SK-N-SH (cell line): ENCODE measurements at regions not wholly inside any gene's neighbourhood (a gene's known extent, or its start where the extent isn't known, plus 50 kb on each side); places are given as distances from the start of the nearest gene placed in this dataset.

Experiments
- CTCF ChIA-PET: fragments of 300-600, 350-600 bp; formaldehyde crosslinking; extraction: SDS; loops from one replicate; lab custom pipeline; 2021; lab: Yijun Ruan, JAX
- POLR2A ChIA-PET: fragments of 350-600 bp; sonication (Branson Sonifier 250); formaldehyde crosslinking; extraction: SDS; loops from one replicate; lab custom pipeline; 2020; ENCODE audit warnings: antibody characterized with exemption, inconsistent platforms; lab: Yijun Ruan, JAX
- DNase-seq: peaks from one replicate; pipeline ENCODE4 v3.0.0; 2012
- H2AFZ ChIP-seq: fragments of 200-600 bp; sonication (generic); 2 replicates; pipeline ENCODE4 v1.8.1; 2016; ENCODE audit warnings: antibody characterized with exemption, mild to moderate bottlenecking, low read depth
- H3F3A ChIP-seq: fragments of 200-600 bp; sonication (generic); replicated peaks from 2 replicates; pipeline ENCODE3; 2016; ENCODE audit warnings: antibody characterized with exemption, mild to moderate bottlenecking; ENCODE audit not compliant: insufficient read depth
- H3K27ac ChIP-seq, 2 experiments: fragments of 200-500 bp in 1 of 2; fragments of 200-600 bp in 1 of 2; sonication (Bioruptor generic) in 1 of 2; sonication (generic), shearing (Covaris generic) in 1 of 2; 2 replicates each; pipeline versions ENCODE4 v1.5.1 to v1.6.1; 2014 to 2016; ENCODE audit warnings: low read depth in 2 of 2, inconsistent platforms in 1 of 2, low read length in 1 of 2, mild to moderate bottlenecking in 1 of 2, mixed read lengths in 1 of 2
- H3K27me3 ChIP-seq: fragments of 200-600 bp; sonication (generic), shearing (Covaris generic); 2 replicates; pipeline ENCODE4 v1.6.1; 2016; ENCODE audit warnings: mixed run types; ENCODE audit not compliant: insufficient read depth
- H3K36me3 ChIP-seq, 2 experiments: fragments of 200-500 bp in 1 of 2; fragments of 200-600 bp in 1 of 2; sonication (Bioruptor generic) in 1 of 2; sonication (generic) in 1 of 2; replicated peaks in 1 of 2; 2 replicates each; pipeline versions ENCODE3 to v1.5.1; 2014 to 2016; ENCODE audit warnings: low read length in 1 of 2, mild to moderate bottlenecking in 1 of 2; ENCODE audit not compliant: insufficient read depth in 2 of 2, control insufficient read depth in 1 of 2
- H3K4me1 ChIP-seq, 2 experiments: fragments of 200-500 bp in 1 of 2; fragments of 200-600 bp in 1 of 2; sonication (Bioruptor generic) in 1 of 2; sonication (generic), shearing (Covaris generic) in 1 of 2; 2 replicates each; pipeline versions ENCODE4 v1.5.1 to v1.6.1; 2014 to 2016; ENCODE audit warnings: low read depth in 1 of 2, low read length in 1 of 2, mixed run types in 1 of 2; ENCODE audit not compliant: insufficient read depth in 2 of 2, control insufficient read depth in 1 of 2
- H3K4me2 ChIP-seq: fragments of 200-600 bp; sonication (generic), shearing (Covaris generic); 2 replicates; pipeline ENCODE4 v1.6.1; 2017; ENCODE audit warnings: mixed run types
- H3K4me3 ChIP-seq, 2 experiments: fragments of 200-500 bp in 1 of 2; fragments of 200-600 bp in 1 of 2; sonication (Bioruptor generic) in 1 of 2; sonication (generic), shearing (Covaris generic) in 1 of 2; 2 replicates each; pipeline versions ENCODE4 v1.5.1 to v1.8.1; 2014 to 2016; ENCODE audit warnings: low read depth in 2 of 2, inconsistent platforms in 1 of 2, low read length in 1 of 2, mild to moderate bottlenecking in 1 of 2, mixed read lengths in 1 of 2, moderate library complexity in 1 of 2
- H3K79me2 ChIP-seq: fragments of 200-600 bp; sonication (generic); 2 replicates; pipeline ENCODE4 v1.8.1; 2017; ENCODE audit warnings: mild to moderate bottlenecking; ENCODE audit not compliant: insufficient read depth
- H3K9ac ChIP-seq: fragments of 200-600 bp; sonication (generic); 2 replicates; pipeline ENCODE4 v1.6.1; 2017; ENCODE audit warnings: mixed run types
- H3K9me2 ChIP-seq: fragments of 200-600 bp; sonication (generic); 2 replicates; pipeline ENCODE4 v1.6.1; 2017; ENCODE audit warnings: mixed run types
- H3K9me3 ChIP-seq: fragments of 200-600 bp; sonication (generic); 2 replicates; pipeline ENCODE4 v1.6.1; 2017; ENCODE audit warnings: mixed run types, mild to moderate bottlenecking, moderate library complexity
- H4K20me1 ChIP-seq: fragments of 200-600 bp; sonication (generic); 2 replicates; pipeline ENCODE4 v1.6.1; 2017; ENCODE audit warnings: mild to moderate bottlenecking, mixed run types; ENCODE audit not compliant: insufficient read depth
- CHD2 ChIP-seq: fragments of 150-350 bp; IDR thresholded peaks from 2 replicates; pipeline ENCODE4 v1.6.1; 2018; ENCODE audit warnings: low read length; ENCODE audit not compliant: partially characterized antibody
- EZH2phosphoT487 ChIP-seq: fragments of 200-600 bp; sonication (generic); IDR thresholded peaks from 2 replicates; pipeline ENCODE4 v1.6.1; 2017; ENCODE audit warnings: low read depth, mixed run types, mild to moderate bottlenecking, antibody characterized with exemption, moderate library complexity, borderline replicate concordance
- FOSL2 ChIP-seq: IDR thresholded peaks from 2 replicates; pipeline ENCODE4 v1.4.0; 2012; ENCODE audit warnings: low read depth, mild to moderate bottlenecking, moderate library complexity, borderline replicate concordance
- FOXJ3 ChIP-seq: sonication (generic); formaldehyde crosslinking; IDR thresholded peaks from 2 replicates; pipeline ENCODE4 v1.5.1; 2020; ENCODE audit warnings: mild to moderate bottlenecking, missing genetic modification reagents
- FOXM1 ChIP-seq: IDR thresholded peaks from 2 replicates; pipeline ENCODE4 v1.4.0; 2012; ENCODE audit warnings: low read depth, mild to moderate bottlenecking
- GABPA ChIP-seq: IDR thresholded peaks from 2 replicates; pipeline ENCODE4 v1.4.0; 2012; ENCODE audit warnings: low read depth, mild to moderate bottlenecking
- GATA2 ChIP-seq: sonication (generic); formaldehyde crosslinking; IDR thresholded peaks from 2 replicates; pipeline ENCODE4 v1.5.0; 2020; ENCODE audit warnings: mild to moderate bottlenecking, missing genetic modification reagents
- JUND ChIP-seq: IDR thresholded peaks from 2 replicates; pipeline ENCODE4 v1.4.0; 2012
- MXI1 ChIP-seq: IDR thresholded peaks from 2 replicates; pipeline ENCODE4 v1.6.1; 2012; ENCODE audit warnings: mild to moderate bottlenecking, low read depth, low read length, improper control_type of control experiment
- NRF1 ChIP-seq: IDR thresholded peaks from 2 replicates; pipeline ENCODE4 v1.6.1; 2012; ENCODE audit warnings: low read depth, mild to moderate bottlenecking, low read length
- RAD21 ChIP-seq: IDR thresholded peaks from 2 replicates; pipeline ENCODE4 v1.6.1; 2012; ENCODE audit warnings: mild to moderate bottlenecking, low read length
- SMC3 ChIP-seq: IDR thresholded peaks from 2 replicates; pipeline ENCODE4 v1.6.1; 2012; ENCODE audit warnings: low read depth, low read length, improper control_type of control experiment
- TAF1 ChIP-seq: IDR thresholded peaks from 2 replicates; pipeline ENCODE4 v1.6.1; 2012; ENCODE audit warnings: low read depth, mild to moderate bottlenecking, low read length, moderate library complexity, borderline replicate concordance
- TEAD4 ChIP-seq: IDR thresholded peaks from 2 replicates; pipeline ENCODE4 v1.4.0; 2012; ENCODE audit warnings: mild to moderate bottlenecking, borderline replicate concordance; ENCODE audit not compliant: insufficient read depth
- YY1 ChIP-seq: IDR thresholded peaks from 2 replicates; pipeline ENCODE4 v1.4.0; 2012; ENCODE audit warnings: low read depth, mild to moderate bottlenecking
- whole genome bisulfite sequencing: methylation state at CpG from one replicate; pipeline ENCODE4 v1.1.6; 2017; ENCODE audit warnings: low lambda C conversion rate; 5-methylcytosine and 5-hydroxymethylcytosine counted together
- TF ChIP-seq, protein P1 (sequence below): IDR thresholded peaks from 2 replicates; pipeline ENCODE4; 2012
- TF ChIP-seq, protein P2 (sequence below): IDR thresholded peaks from 2 replicates; pipeline ENCODE4 v1.4.0; 2012; ENCODE audit warnings: low read depth
- TF ChIP-seq, protein P3 (sequence below): fragments of 200-600 bp; sonication (generic); IDR thresholded peaks from 2 replicates; pipeline ENCODE4 v1.6.1; 2017; ENCODE audit warnings: antibody characterized with exemption, mild to moderate bottlenecking, moderate library complexity
- TF ChIP-seq, protein P4 (sequence below): IDR thresholded peaks from 2 replicates; pipeline ENCODE4 v1.4.0; 2012; ENCODE audit warnings: low read depth, borderline replicate concordance

DNA sequence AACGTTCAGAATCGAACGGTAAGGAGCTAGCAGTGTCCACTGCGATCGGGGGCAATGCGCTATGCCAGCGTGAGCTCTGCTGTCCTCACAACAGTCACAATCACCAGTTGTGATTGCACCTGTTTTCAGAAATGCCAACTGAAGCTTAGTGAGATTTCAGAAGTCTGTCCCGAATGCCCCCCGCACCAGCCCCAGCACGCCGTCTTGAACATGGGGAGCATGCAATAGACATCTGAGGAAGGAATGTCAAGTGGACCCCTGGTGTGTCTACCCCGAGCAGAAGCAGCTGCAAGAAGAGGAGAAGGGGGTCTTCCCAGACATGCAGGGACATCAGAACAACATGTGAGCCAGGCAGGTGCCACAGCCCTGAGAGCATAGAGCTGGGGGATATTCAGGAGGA, 125.7 kb upstream of the CHST15 start:
- ChIA-PET CTCF (interaction anchor here (1.2 to 4.6 kb wide), 6 partner anchors 15 to 170 kb away, joined by 3 to 18 read pairs (median 4); no protein-coding TSS in a partner anchor), POLR2A (no interaction called here)
- Histone ChIP-seq H2AFZ (no peak overlapping the region), H4K20me1 (no peaks in the 10 kb centered on the region), H3K9me3 (no peaks in the 10 kb centered on the region), H3K9me2 (no peaks in the 10 kb centered on the region), H3K4me2 (no peak overlapping the region), H3K4me1 (peaks cover 0 to 26% of the 10 kb centered on the region in 2 experiments; a peak in 1 of 4 replicates), H3K36me3 (no peaks in the 10 kb centered on the region), H3K4me3 (no peak overlapping the region), H3K79me2 (no peaks in the 10 kb centered on the region), H3F3A (no peaks in the 10 kb centered on the region), H3K27me3 (no peaks in the 10 kb centered on the region), H3K27ac (no peak overlapping the region), H3K9ac (no peak overlapping the region)
- 62% methylated on average over 9 of the region's 12 CpGs for WGBS
- no peak for DNase-seq
- TF ChIP-seq FOXJ3 (CRISPR knock-in tag) (no peak), TEAD4 (no peak), FOXM1 (no peak), CHD2 (no peak), GABPA (no peak), MXI1 (no peak), SMC3 (no peak), YY1 (no peak), GATA2 (CRISPR knock-in tag) (no peak), RAD21 (no peak), TAF1 (no peak), JUND (no peak), EZH2phosphoT487 (no peak), FOSL2 (no peak), NRF1 (no peak)
- TF ChIP-seq, protein P1, sequence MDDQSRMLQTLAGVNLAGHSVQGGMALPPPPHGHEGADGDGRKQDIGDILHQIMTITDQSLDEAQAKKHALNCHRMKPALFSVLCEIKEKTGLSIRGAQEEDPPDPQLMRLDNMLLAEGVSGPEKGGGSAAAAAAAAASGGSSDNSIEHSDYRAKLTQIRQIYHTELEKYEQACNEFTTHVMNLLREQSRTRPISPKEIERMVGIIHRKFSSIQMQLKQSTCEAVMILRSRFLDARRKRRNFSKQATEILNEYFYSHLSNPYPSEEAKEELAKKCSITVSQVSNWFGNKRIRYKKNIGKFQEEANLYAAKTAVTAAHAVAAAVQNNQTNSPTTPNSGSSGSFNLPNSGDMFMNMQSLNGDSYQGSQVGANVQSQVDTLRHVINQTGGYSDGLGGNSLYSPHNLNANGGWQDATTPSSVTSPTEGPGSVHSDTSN = no peak
- TF ChIP-seq, protein P2, sequence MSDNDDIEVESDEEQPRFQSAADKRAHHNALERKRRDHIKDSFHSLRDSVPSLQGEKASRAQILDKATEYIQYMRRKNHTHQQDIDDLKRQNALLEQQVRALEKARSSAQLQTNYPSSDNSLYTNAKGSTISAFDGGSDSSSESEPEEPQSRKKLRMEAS = no peak
- TF ChIP-seq, protein P3, sequence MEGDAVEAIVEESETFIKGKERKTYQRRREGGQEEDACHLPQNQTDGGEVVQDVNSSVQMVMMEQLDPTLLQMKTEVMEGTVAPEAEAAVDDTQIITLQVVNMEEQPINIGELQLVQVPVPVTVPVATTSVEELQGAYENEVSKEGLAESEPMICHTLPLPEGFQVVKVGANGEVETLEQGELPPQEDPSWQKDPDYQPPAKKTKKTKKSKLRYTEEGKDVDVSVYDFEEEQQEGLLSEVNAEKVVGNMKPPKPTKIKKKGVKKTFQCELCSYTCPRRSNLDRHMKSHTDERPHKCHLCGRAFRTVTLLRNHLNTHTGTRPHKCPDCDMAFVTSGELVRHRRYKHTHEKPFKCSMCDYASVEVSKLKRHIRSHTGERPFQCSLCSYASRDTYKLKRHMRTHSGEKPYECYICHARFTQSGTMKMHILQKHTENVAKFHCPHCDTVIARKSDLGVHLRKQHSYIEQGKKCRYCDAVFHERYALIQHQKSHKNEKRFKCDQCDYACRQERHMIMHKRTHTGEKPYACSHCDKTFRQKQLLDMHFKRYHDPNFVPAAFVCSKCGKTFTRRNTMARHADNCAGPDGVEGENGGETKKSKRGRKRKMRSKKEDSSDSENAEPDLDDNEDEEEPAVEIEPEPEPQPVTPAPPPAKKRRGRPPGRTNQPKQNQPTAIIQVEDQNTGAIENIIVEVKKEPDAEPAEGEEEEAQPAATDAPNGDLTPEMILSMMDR = no peak
- TF ChIP-seq, protein P4, sequence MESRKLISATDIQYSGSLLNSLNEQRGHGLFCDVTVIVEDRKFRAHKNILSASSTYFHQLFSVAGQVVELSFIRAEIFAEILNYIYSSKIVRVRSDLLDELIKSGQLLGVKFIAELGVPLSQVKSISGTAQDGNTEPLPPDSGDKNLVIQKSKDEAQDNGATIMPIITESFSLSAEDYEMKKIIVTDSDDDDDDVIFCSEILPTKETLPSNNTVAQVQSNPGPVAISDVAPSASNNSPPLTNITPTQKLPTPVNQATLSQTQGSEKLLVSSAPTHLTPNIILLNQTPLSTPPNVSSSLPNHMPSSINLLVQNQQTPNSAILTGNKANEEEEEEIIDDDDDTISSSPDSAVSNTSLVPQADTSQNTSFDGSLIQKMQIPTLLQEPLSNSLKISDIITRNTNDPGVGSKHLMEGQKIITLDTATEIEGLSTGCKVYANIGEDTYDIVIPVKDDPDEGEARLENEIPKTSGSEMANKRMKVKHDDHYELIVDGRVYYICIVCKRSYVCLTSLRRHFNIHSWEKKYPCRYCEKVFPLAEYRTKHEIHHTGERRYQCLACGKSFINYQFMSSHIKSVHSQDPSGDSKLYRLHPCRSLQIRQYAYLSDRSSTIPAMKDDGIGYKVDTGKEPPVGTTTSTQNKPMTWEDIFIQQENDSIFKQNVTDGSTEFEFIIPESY = no peak
